OCI-LY3 (cell line): ENCODE measurements at regions not wholly inside any gene's neighbourhood (a gene's known extent, or its start where the extent isn't known, plus 50 kb on each side); places are given as distances from the start of the nearest gene placed in this dataset.

ENCODE experiments used
- H2AFZ ChIP-seq: fragments of 200-600, 300-600 bp; shearing (Covaris generic); 2 replicates; pipeline ENCODE4 v1.6.0; 2014; ENCODE audit warnings: antibody characterized with exemption, low read depth, low read length
- H3K27ac ChIP-seq: fragments of 200-600, 300-600 bp; sonication (generic); 2 replicates; pipeline ENCODE4 v1.5.1; 2014; ENCODE audit warnings: mild to moderate bottlenecking, low read length, moderate library complexity, mixed read lengths
- H3K27me3 ChIP-seq: fragments of 200-600, 300-600 bp; sonication (generic); 2 replicates; pipeline ENCODE4 v1.6.1; 2014; ENCODE audit warnings: low read depth, low read length, mixed read lengths
- H3K36me3 ChIP-seq: fragments of 200-600, 300-600 bp; sonication (generic); replicated peaks from 2 replicates; pipeline ENCODE3; 2014; ENCODE audit warnings: low read depth, low read length, mixed read lengths
- H3K4me1 ChIP-seq: fragments of 300-600, 200-600 bp; sonication (generic); 2 replicates; pipeline ENCODE4 v1.6.1; 2014; ENCODE audit warnings: low read length, mixed read lengths
- H3K4me2 ChIP-seq: fragments of 200-600, 300-600 bp; sonication (generic); 2 replicates; pipeline ENCODE4 v1.6.1; 2014; ENCODE audit warnings: low read length, mixed read lengths
- H3K4me3 ChIP-seq: fragments of 300-600, 200-600 bp; sonication (generic); 2 replicates; pipeline ENCODE4 v1.5.1; 2014; ENCODE audit warnings: antibody characterized with exemption, mild to moderate bottlenecking, low read length, moderate library complexity
- H3K79me2 ChIP-seq: fragments of 300-600, 200-600 bp; shearing (Covaris generic); 2 replicates; pipeline ENCODE4 v1.6.1; 2014; ENCODE audit warnings: mild to moderate bottlenecking, low read length, mixed read lengths
- H3K9ac ChIP-seq: fragments of 300-600, 200-600 bp; shearing (Covaris generic); 2 replicates; pipeline ENCODE4 v1.6.0; 2014; ENCODE audit warnings: mild to moderate bottlenecking, low read length, moderate library complexity
- H3K9me3 ChIP-seq: fragments of 200-600, 300-600 bp; shearing (Covaris generic); 2 replicates; pipeline ENCODE4 v1.6.1; 2014; ENCODE audit warnings: low read length, mixed read lengths; ENCODE audit not compliant: insufficient read depth
- H4K20me1 ChIP-seq: fragments of 200-600, 300-600 bp; sonication (generic); 2 replicates; pipeline ENCODE4 v1.6.1; 2016; ENCODE audit warnings: low read length, mixed read lengths; ENCODE audit not compliant: insufficient read depth
- EZH2phosphoT487 ChIP-seq: fragments of 200-600 bp; shearing (Covaris generic); IDR thresholded peaks from 2 replicates; pipeline ENCODE4 v1.6.1; 2018; ENCODE audit warnings: antibody characterized with exemption, mixed run types, low read depth
- TF ChIP-seq, protein P1 (sequence below): fragments of 200-600, 300-600 bp; sonication (generic); IDR thresholded peaks from 2 replicates; pipeline ENCODE4 v1.5.1; 2014; ENCODE audit warnings: antibody characterized with exemption, low read length, low read depth

DNA sequence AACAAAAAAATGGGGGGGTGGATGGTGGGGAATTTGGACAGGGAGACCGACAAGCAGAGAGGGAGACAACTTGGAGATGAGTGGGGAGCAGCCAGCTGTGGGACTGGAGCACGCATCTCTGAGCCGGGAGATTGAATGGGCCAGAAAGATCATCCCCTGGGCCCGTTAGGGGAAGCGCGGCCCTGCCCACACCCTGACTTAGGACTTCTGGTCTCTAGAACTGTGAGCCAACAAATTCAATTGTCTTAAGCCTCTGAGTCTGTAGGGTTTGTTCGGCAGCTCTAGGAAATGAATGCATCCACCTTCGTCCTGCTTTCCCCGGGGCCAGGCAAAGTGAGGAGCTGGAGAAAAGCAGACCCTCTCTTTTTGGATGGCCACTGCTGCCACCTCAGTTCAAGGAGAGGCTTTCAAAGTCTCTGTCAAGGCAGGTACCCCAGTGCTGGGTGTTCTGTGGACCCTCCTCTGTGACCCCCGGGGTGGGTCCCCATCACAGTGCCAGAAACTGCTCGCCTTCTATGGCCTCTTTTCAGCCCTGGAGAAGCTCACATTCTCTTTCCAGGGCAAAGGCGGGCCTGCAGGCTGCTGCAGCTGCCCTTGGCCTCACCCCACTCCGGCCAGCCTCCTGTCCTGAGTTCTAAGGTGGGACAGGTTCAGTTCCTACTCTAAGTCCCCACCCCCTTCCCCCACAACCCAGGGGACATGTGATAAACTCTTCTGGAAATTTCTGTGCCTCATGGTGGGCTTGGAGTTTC is 423.2 kb downstream of the RPS24 start:
- Histone ChIP-seq H3K9me3 (no peaks in the 10 kb centered on the region), H3K4me2 (no peak overlapping the region), H3K9ac (no peak overlapping the region), H3K79me2 (no peaks in the 10 kb centered on the region), H3K27ac (no peak overlapping the region), H2AFZ (no peak overlapping the region), H3K27me3 (no peaks in the 10 kb centered on the region), H4K20me1 (no peaks in the 10 kb centered on the region), H3K36me3 (no peaks in the 10 kb centered on the region), H3K4me1 (no peaks in the 10 kb centered on the region), H3K4me3 (no peak overlapping the region)
- TF ChIP-seq EZH2phosphoT487 = no peak

DNA sequence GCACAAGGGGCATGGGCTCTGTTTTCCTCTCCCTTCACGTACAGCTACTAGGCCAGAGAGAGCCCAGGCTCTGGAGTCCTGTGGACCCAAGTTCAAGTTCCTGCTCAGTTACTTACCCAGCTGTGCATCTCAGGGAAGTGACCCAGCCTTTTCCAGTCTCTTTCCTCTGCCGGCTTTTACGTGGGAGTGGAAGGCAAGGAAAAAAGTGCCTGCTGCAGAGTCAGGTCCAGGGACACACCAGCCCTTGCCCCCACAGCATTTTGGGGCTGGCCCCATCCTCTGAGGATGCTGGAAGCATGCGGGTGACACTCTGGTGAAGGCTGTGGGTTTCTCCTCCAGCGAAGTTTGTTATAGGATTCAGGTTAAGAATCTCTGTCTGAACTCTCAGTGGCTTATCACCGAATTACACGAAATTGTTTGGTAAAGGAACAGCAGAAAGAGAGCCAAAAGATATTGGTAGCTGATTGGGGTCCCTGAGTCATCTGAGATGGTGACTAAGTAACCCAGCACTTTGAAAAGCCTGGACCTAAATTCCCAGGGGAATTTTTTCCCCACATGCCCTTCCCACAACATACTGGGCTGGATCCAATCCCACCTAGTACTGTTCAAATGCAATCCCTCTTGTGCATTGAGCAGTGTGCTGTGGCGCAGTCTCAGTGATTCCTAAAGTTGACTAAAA is 424.3 kb downstream of the RPS24 start:
- no peak overlapping the region for H3K4me3 ChIP-seq
- no peaks in the 10 kb centered on the region for H3K27me3 ChIP-seq
- no peaks in the 10 kb centered on the region for H3K4me1 ChIP-seq
- TF ChIP-seq, protein P1, sequence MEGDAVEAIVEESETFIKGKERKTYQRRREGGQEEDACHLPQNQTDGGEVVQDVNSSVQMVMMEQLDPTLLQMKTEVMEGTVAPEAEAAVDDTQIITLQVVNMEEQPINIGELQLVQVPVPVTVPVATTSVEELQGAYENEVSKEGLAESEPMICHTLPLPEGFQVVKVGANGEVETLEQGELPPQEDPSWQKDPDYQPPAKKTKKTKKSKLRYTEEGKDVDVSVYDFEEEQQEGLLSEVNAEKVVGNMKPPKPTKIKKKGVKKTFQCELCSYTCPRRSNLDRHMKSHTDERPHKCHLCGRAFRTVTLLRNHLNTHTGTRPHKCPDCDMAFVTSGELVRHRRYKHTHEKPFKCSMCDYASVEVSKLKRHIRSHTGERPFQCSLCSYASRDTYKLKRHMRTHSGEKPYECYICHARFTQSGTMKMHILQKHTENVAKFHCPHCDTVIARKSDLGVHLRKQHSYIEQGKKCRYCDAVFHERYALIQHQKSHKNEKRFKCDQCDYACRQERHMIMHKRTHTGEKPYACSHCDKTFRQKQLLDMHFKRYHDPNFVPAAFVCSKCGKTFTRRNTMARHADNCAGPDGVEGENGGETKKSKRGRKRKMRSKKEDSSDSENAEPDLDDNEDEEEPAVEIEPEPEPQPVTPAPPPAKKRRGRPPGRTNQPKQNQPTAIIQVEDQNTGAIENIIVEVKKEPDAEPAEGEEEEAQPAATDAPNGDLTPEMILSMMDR = no peak
- no peak for TF ChIP-seq EZH2phosphoT487
- H4K20me1 ChIP-seq = no peaks in the 10 kb centered on the region
- no peak overlapping the region for H3K9ac ChIP-seq
- no peak overlapping the region for H3K4me2 ChIP-seq
- no peaks in the 10 kb centered on the region for H3K9me3 ChIP-seq
- no peak overlapping the region for H3K27ac ChIP-seq
- H3K79me2 ChIP-seq = no peaks in the 10 kb centered on the region
- H3K36me3 ChIP-seq = no peaks in the 10 kb centered on the region
- H2AFZ ChIP-seq = no peak overlapping the region

DNA sequence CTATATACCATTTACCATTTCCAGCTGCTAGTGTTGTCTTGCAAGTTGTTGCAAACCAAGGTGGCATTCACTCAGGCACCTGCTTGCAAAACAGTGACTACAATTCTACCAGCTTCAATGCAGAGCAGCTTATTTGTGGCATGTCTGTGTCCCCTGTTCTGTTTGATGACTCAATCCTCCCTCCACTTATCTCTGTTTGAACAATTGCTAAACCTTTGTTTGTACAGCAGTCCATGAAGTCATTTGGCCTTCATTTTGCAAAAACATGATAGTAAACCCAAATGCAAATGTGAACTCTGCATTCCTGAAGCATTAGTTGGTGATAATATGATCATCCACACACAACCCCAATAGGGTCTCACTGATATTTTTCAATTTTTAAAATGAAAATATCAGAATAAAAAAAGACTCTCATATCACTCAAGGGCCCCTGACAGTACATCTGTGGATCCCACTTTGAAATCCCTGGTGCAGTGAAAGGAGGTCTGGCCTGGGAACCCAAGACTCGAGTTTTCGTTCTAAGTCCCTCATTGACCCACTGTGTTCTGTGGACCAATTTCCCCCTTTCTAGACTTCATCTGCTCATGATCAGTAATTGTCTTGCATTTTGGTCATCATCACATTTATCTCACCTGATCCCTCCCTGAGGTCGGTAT is 425.4 kb downstream of the RPS24 start:
- Histone ChIP-seq H3K27me3 (no peaks in the 10 kb centered on the region), H3K4me3 (no peak overlapping the region), H2AFZ (no peak overlapping the region), H3K36me3 (no peaks in the 10 kb centered on the region), H3K79me2 (no peaks in the 10 kb centered on the region), H3K4me1 (no peaks in the 10 kb centered on the region), H3K9me3 (no peaks in the 10 kb centered on the region), H3K27ac (no peak overlapping the region), H3K4me2 (no peak overlapping the region), H3K9ac (no peak overlapping the region), H4K20me1 (no peaks in the 10 kb centered on the region)
- TF ChIP-seq, protein P1 = no peak
- TF ChIP-seq EZH2phosphoT487 = no peak

DNA sequence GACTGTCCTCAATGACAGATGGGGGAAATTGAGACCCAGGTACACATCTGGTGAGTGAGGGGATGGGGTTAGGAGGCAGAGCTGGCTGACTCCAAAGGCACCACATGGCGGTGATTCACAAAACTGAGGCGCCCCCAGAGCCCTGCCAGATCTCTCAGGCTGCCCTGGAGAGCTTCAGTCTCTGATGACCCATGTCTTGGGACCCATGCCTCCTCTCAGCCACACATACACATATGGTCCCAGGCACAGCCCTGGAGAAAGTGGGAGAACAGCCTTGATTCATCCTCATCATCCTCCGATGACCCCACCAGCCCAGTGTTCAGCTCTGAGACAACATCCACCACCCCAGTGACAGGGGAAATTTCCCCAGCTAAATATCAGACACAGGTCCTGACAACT is 426.0 kb downstream of the RPS24 start:
- no peaks in the 10 kb centered on the region for H3K4me1 ChIP-seq
- H2AFZ ChIP-seq = no peak overlapping the region
- H3K27ac ChIP-seq = no peak overlapping the region
- H3K4me3 ChIP-seq = no peak overlapping the region
- H3K9ac ChIP-seq = no peak overlapping the region
- no peaks in the 10 kb centered on the region for H3K79me2 ChIP-seq
- H3K9me3 ChIP-seq = no peaks in the 10 kb centered on the region
- H3K36me3 ChIP-seq = no peaks in the 10 kb centered on the region
- H3K27me3 ChIP-seq = no peaks in the 10 kb centered on the region
- H3K4me2 ChIP-seq = no peak overlapping the region
- TF ChIP-seq, protein P1 = no peak
- no peak for TF ChIP-seq EZH2phosphoT487
- no peaks in the 10 kb centered on the region for H4K20me1 ChIP-seq
